ENCODE measurements at regions not wholly inside any gene's neighbourhood (a gene's known extent, or its start where the extent isn't known, plus 50 kb on each side); places are given as distances from the start of the nearest gene placed in this dataset.

GRCh38 chr4:132026816-132027215 is 1122.3 kb upstream of the PCDH10 start:
- no peaks in the 10 kb centered on the region for H3K36me3 Mint-ChIP-seq
- peaks cover 0 to 2% (median 0%) of the 10 kb centered on the region in 3 donors for H3K27me3 Mint-ChIP-seq (ENCODE audit: low read depth in 3 of 3)
- no peak overlapping the region for H3K27ac Mint-ChIP-seq
- H3K4me1 Mint-ChIP-seq: no peaks in the 10 kb centered on the region
- peaks cover 2 to 23% (median 8%) of the 10 kb centered on the region in 6 donors for H3K9me3 Mint-ChIP-seq
- no peak overlapping the region for H3K4me3 Mint-ChIP-seq
- no peak for DNase-seq

- peaks cover 7 to 44% (median 25%) of the 10 kb centered on the region in 6 donors for H3K9me3 Mint-ChIP-seq
- DNase-seq: no peak
- peaks cover 0 to 1% (median 0%) of the 10 kb centered on the region in 3 donors for H3K27me3 Mint-ChIP-seq (ENCODE audit: low read depth in 3 of 3)
- peaks cover 0 to 6% (median 0%) of the 10 kb centered on the region in 3 donors for H3K36me3 Mint-ChIP-seq
- no peak overlapping the region for H3K27ac Mint-ChIP-seq
- H3K4me1 Mint-ChIP-seq: no peaks in the 10 kb centered on the region
- H3K4me3 Mint-ChIP-seq: no peak overlapping the region
Measured at GRCh38 chr4:132056496-132056895, 1092.6 kb upstream of the PCDH10 start.

GRCh38 chr4:132059227-132059626 is 1089.9 kb upstream of the PCDH10 start:
- Mint-ChIP-seq H3K36me3 (peaks cover 0 to 6% (median 0%) of the 10 kb centered on the region in 3 donors), H3K4me3 (no peak overlapping the region), H3K27me3 (ENCODE audit: low read depth in 3 of 3) (peaks cover 0 to 1% (median 0%) of the 10 kb centered on the region in 3 donors), H3K27ac (no peak overlapping the region), H3K4me1 (no peaks in the 10 kb centered on the region), H3K9me3 (peaks cover 7 to 49% (median 33%) of the 10 kb centered on the region in 6 donors)
- DNase-seq: no peak

GRCh38 chr4:132062611-132063239 is 1086.4 kb upstream of the PCDH10 start:
- no peak for DNase-seq
- H3K27ac Mint-ChIP-seq: no peak overlapping the region
- H3K9me3 Mint-ChIP-seq: peaks cover 4 to 50% (median 32%) of the 10 kb centered on the region in 6 donors
- peaks cover 0 to 6% (median 0%) of the 10 kb centered on the region in 3 donors for H3K36me3 Mint-ChIP-seq
- no peaks in the 10 kb centered on the region for H3K4me1 Mint-ChIP-seq
- peaks cover 0 to 1% (median 0%) of the 10 kb centered on the region in 3 donors for H3K27me3 Mint-ChIP-seq (ENCODE audit: low read depth in 3 of 3)
- no peak overlapping the region for H3K4me3 Mint-ChIP-seq

- H3K36me3 Mint-ChIP-seq: peaks cover 0 to 3% (median 0%) of the 10 kb centered on the region in 3 donors
- no peaks in the 10 kb centered on the region for H3K4me1 Mint-ChIP-seq
- DNase-seq: no peak
- peaks cover 0 to 1% (median 0%) of the 10 kb centered on the region in 3 donors for H3K27me3 Mint-ChIP-seq (ENCODE audit: low read depth in 3 of 3)
- H3K9me3 Mint-ChIP-seq: peaks cover 8 to 43% (median 28%) of the 10 kb centered on the region in 6 donors
- H3K27ac Mint-ChIP-seq: no peak overlapping the region
- no peak overlapping the region for H3K4me3 Mint-ChIP-seq
Measured at GRCh38 chr4:132063829-132064228, 1085.3 kb upstream of the PCDH10 start.

- no peak for DNase-seq
- Mint-ChIP-seq H3K4me1 (no peaks in the 10 kb centered on the region), H3K27ac (no peak overlapping the region), H3K27me3 (ENCODE audit: low read depth in 3 of 3) (peaks cover 0 to 1% (median 0%) of the 10 kb centered on the region in 3 donors), H3K36me3 (no peaks in the 10 kb centered on the region), H3K4me3 (no peak overlapping the region), H3K9me3 (peaks cover 9 to 32% (median 26%) of the 10 kb centered on the region in 6 donors)
Measured at GRCh38 chr4:132065940-132066495, 1083.1 kb upstream of the PCDH10 start.

- no peak overlapping the region for H3K27ac Mint-ChIP-seq
- H3K4me1 Mint-ChIP-seq: no peaks in the 10 kb centered on the region
- no peak overlapping the region for H3K4me3 Mint-ChIP-seq
- no peak for DNase-seq
- peaks cover 7 to 19% (median 11%) of the 10 kb centered on the region in 6 donors for H3K9me3 Mint-ChIP-seq
- H3K27me3 Mint-ChIP-seq (ENCODE audit: low read depth in 3 of 3): no peaks in the 10 kb centered on the region
- no peaks in the 10 kb centered on the region for H3K36me3 Mint-ChIP-seq
Measured at GRCh38 chr4:132071815-132072214, 1077.3 kb upstream of the PCDH10 start.

- peaks cover 2 to 29% (median 20%) of the 10 kb centered on the region in 6 donors for H3K9me3 Mint-ChIP-seq
- no peaks in the 10 kb centered on the region for H3K27me3 Mint-ChIP-seq (ENCODE audit: low read depth in 3 of 3)
- H3K27ac Mint-ChIP-seq: no peak overlapping the region
- no peak overlapping the region for H3K4me3 Mint-ChIP-seq
- H3K4me1 Mint-ChIP-seq: no peaks in the 10 kb centered on the region
- H3K36me3 Mint-ChIP-seq: no peaks in the 10 kb centered on the region
- DNase-seq: no peak
Measured at GRCh38 chr4:132076829-132077228, 1072.3 kb upstream of the PCDH10 start.

- Mint-ChIP-seq H3K9me3 (peaks cover 14 to 58% (median 39%) of the 10 kb centered on the region in 6 donors), H3K4me1 (no peaks in the 10 kb centered on the region), H3K27me3 (ENCODE audit: low read depth in 3 of 3) (peaks cover 0 to 2% (median 0%) of the 10 kb centered on the region in 3 donors), H3K36me3 (no peaks in the 10 kb centered on the region), H3K4me3 (no peak overlapping the region), H3K27ac (no peak overlapping the region)
- no peak for DNase-seq
Measured at GRCh38 chr4:132085105-132085504, 1064.0 kb upstream of the PCDH10 start.

- Mint-ChIP-seq H3K4me3 (no peak overlapping the region), H3K36me3 (peaks cover 0 to 5% (median 0%) of the 10 kb centered on the region in 3 donors), H3K4me1 (no peaks in the 10 kb centered on the region), H3K27ac (no peak overlapping the region), H3K27me3 (ENCODE audit: low read depth in 3 of 3) (no peaks in the 10 kb centered on the region), H3K9me3 (peaks cover 10 to 50% (median 27%) of the 10 kb centered on the region in 6 donors)
- DNase-seq: no peak
Measured at GRCh38 chr4:132094017-132094416, 1055.1 kb upstream of the PCDH10 start.

- Mint-ChIP-seq H3K27ac (no peak overlapping the region), H3K27me3 (ENCODE audit: low read depth in 3 of 3) (no peaks in the 10 kb centered on the region), H3K9me3 (peaks cover 6 to 36% (median 23%) of the 10 kb centered on the region in 6 donors), H3K36me3 (no peaks in the 10 kb centered on the region), H3K4me3 (no peak overlapping the region), H3K4me1 (no peaks in the 10 kb centered on the region)
- no peak for DNase-seq
Measured at GRCh38 chr4:132097041-132097440, 1052.1 kb upstream of the PCDH10 start.

GRCh38 chr4:132101526-132101925 is 1047.6 kb upstream of the PCDH10 start:
- Mint-ChIP-seq H3K4me1 (no peaks in the 10 kb centered on the region), H3K9me3 (peaks cover 10 to 45% (median 26%) of the 10 kb centered on the region in 6 donors), H3K36me3 (no peaks in the 10 kb centered on the region), H3K4me3 (no peak overlapping the region), H3K27me3 (ENCODE audit: low read depth in 3 of 3) (peaks cover 0 to 1% (median 0%) of the 10 kb centered on the region in 3 donors), H3K27ac (no peak overlapping the region)
- DNase-seq: no peak

- H3K4me1 Mint-ChIP-seq: no peaks in the 10 kb centered on the region
- peaks cover 4 to 51% (median 15%) of the 10 kb centered on the region in 6 donors for H3K9me3 Mint-ChIP-seq
- peaks cover 0 to 1% (median 1%) of the 10 kb centered on the region in 3 donors for H3K27me3 Mint-ChIP-seq (ENCODE audit: low read depth in 3 of 3)
- no peak for DNase-seq
- no peak overlapping the region for H3K4me3 Mint-ChIP-seq
- peaks cover 0 to 3% (median 0%) of the 10 kb centered on the region in 3 donors for H3K36me3 Mint-ChIP-seq
- no peak overlapping the region for H3K27ac Mint-ChIP-seq
Measured at GRCh38 chr4:132108784-132109183, 1040.3 kb upstream of the PCDH10 start.

GRCh38 chr4:132114885-132115284 is 1034.2 kb upstream of the PCDH10 start:
- Mint-ChIP-seq H3K27ac (no peak overlapping the region), H3K4me3 (no peak overlapping the region), H3K9me3 (peaks cover 5 to 40% (median 17%) of the 10 kb centered on the region in 6 donors), H3K27me3 (ENCODE audit: low read depth in 3 of 3) (no peaks in the 10 kb centered on the region), H3K36me3 (peaks cover 0 to 4% (median 3%) of the 10 kb centered on the region in 3 donors), H3K4me1 (no peaks in the 10 kb centered on the region)
- no peak for DNase-seq

Measured in immature natural killer cell (primary cell).